ENCODE measurements at regions not wholly inside any gene's neighbourhood (a gene's known extent, or its start where the extent isn't known, plus 50 kb on each side); places are given as distances from the start of the nearest gene placed in this dataset.
"Not testable (repeated sequence)": the region's sequence is repeated elsewhere in the genome, so short reads cannot be mapped to it uniquely, and the experiment has no call there.

- 44% methylated on average over 6 of the region's 6 CpGs for WGBS (ENCODE audit: low lambda C conversion rate)
- H3K9ac ChIP-seq, POLR2A ChIA-PET: not testable (repeated sequence)
Observed at GRCh38 chr20:22692620-22693019, 108.2 kb upstream of the FOXA2 start.

GRCh38 chr20:22696759-22697158 is 112.4 kb upstream of the FOXA2 start:
- H2AFZ ChIP-seq (ENCODE audit: low read depth), result no peak overlapping the region
- no peak for DNase-seq
- no peak for TF ChIP-seq MXI1 (IDR thresholded peaks at IDR 0.05; ENCODE audit: low read depth, low read length)
- no peak for TF ChIP-seq ELF1 (IDR thresholded peaks at IDR 0.05)
- TF ChIP-seq FOSL2 (IDR thresholded peaks at IDR 0.05; ENCODE audit: borderline replicate concordance, low read depth), result no peak
- H3K79me2 ChIP-seq (ENCODE audit: insufficient read depth), result no peaks in the 10 kb centered on the region
- ChIA-PET CTCF (interaction anchor here (0.7 to 1.4 kb wide), 2 partner anchors 34 to 644 kb away, joined by 3 to 5 read pairs; no protein-coding TSS in a partner anchor), POLR2A (no interaction called here)
- no peak overlapping the region for H3K27ac ChIP-seq (ENCODE audit: low read depth in 2 of 2, low read length in 1 of 2)
- H3F3A ChIP-seq (replicated peaks; ENCODE audit: insufficient read depth), result no peaks in the 10 kb centered on the region
- no peaks in the 10 kb centered on the region for H3K9me3 ChIP-seq
- no peaks in the 10 kb centered on the region for H3K36me3 ChIP-seq (replicated peaks in 1 of 2; ENCODE audit: control insufficient read depth in 1 of 2, insufficient read depth in 2 of 2, low read length in 1 of 2)
- no peaks in the 10 kb centered on the region for H4K20me1 ChIP-seq (ENCODE audit: insufficient read depth)
- WGBS (ENCODE audit: low lambda C conversion rate), result 12% methylated on average over 4 of the region's 4 CpGs
- no peak overlapping the region for H3K4me2 ChIP-seq
- H3K27me3 ChIP-seq (ENCODE audit: insufficient read depth), result peaks cover 17% of the 10 kb centered on the region; the same call in 1 of the 2 replicates
- peaks cover 0 to 2% of the 10 kb centered on the region in 2 experiments; a peak in 1 of 4 replicates for H3K4me1 ChIP-seq (ENCODE audit: control insufficient read depth in 1 of 2, insufficient read depth in 2 of 2, low read depth in 1 of 2, low read length in 1 of 2)
- H3K9ac ChIP-seq, result no peak overlapping the region
- H3K9me2 ChIP-seq, result no peaks in the 10 kb centered on the region
- H3K4me3 ChIP-seq (ENCODE audit: low read depth in 2 of 2, low read length in 1 of 2), result no peak overlapping the region

More at GRCh38 chr20:22692620-22693019, 108.2 kb upstream of the FOXA2 start:
- not testable (repeated sequence) for H3F3A ChIP-seq (replicated peaks; ENCODE audit: insufficient read depth); H3K4me3 ChIP-seq (ENCODE audit: low read depth in 2 of 2, low read length in 1 of 2); DNase-seq; H3K79me2 ChIP-seq (ENCODE audit: insufficient read depth); H3K9me2 ChIP-seq; H3K9me3 ChIP-seq; H3K36me3 ChIP-seq (replicated peaks in 1 of 2; ENCODE audit: control insufficient read depth in 1 of 2, insufficient read depth in 2 of 2, low read length in 1 of 2); H3K4me1 ChIP-seq (ENCODE audit: control insufficient read depth in 1 of 2, insufficient read depth in 2 of 2, low read depth in 1 of 2, low read length in 1 of 2); H3K27ac ChIP-seq (ENCODE audit: low read depth in 2 of 2, low read length in 1 of 2); H3K4me2 ChIP-seq; H4K20me1 ChIP-seq (ENCODE audit: insufficient read depth)
- CTCF ChIA-PET, result interaction anchor here (0.9 to 5.9 kb wide), 11 partner anchors 14 to 649 kb away, joined by 3 to 131 read pairs (median 4); no protein-coding TSS in a partner anchor
- H3K27me3 ChIP-seq (ENCODE audit: insufficient read depth), result peaks cover 15% of the 10 kb centered on the region; the same call in 1 of the 2 replicates
- peak overlapping the region; percentile 22; the same call in 1 of the 2 replicates for H2AFZ ChIP-seq (ENCODE audit: low read depth)

DNA sequence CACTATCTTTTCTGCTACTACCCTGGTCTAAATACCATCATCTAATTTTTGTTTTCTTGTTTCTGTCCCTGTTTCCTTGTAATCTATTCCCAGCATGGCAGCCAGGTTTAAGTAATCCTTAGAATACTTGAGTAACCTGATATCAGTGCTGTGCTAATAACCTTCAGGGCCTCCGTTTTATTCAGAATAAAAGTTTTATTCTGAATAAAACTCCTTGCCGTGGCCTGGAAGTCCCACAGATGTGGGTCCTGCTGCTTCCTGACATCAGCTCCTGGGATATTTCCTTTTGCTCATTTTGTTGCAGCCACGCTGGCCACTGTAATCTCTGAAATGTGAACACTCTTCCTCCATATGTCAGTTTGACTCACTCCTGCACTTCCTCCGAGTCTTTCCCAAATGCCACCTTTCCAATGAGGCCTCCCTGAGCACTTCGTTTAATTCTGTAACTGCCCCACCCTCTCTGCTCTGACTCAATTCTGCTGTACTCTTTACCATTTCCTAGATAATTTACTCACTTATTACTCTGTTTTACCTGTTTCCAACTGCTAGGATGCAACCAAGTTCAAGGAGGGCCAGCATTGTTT is 114.0 kb upstream of the FOXA2 start:
- peaks cover 17% of the 10 kb centered on the region; the same call in 1 of the 2 replicates for H3K27me3 ChIP-seq (ENCODE audit: insufficient read depth)
- ChIA-PET CTCF (no interaction called here), POLR2A (no interaction called here)
- TF ChIP-seq TCF12 (IDR thresholded peaks at IDR 0.05) (no peak), FOXJ3 (CRISPR knock-in tag; IDR thresholded peaks at IDR 0.05) (no peak), POLR2AphosphoS5 (IDR thresholded peaks at IDR 0.05; ENCODE audit: low read depth, low read length) (no peak), GABPA (IDR thresholded peaks at IDR 0.05; ENCODE audit: low read depth) (no peak), RAD21 (IDR thresholded peaks at IDR 0.05; ENCODE audit: low read length) (no peak), FOXM1 (IDR thresholded peaks at IDR 0.05; ENCODE audit: low read depth) (no peak)
- TF ChIP-seq, protein P1, sequence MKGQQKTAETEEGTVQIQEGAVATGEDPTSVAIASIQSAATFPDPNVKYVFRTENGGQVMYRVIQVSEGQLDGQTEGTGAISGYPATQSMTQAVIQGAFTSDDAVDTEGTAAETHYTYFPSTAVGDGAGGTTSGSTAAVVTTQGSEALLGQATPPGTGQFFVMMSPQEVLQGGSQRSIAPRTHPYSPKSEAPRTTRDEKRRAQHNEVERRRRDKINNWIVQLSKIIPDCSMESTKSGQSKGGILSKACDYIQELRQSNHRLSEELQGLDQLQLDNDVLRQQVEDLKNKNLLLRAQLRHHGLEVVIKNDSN (IDR thresholded peaks at IDR 0.05; ENCODE audit: borderline replicate concordance, low read depth), result no peak
- TF ChIP-seq, protein P2, sequence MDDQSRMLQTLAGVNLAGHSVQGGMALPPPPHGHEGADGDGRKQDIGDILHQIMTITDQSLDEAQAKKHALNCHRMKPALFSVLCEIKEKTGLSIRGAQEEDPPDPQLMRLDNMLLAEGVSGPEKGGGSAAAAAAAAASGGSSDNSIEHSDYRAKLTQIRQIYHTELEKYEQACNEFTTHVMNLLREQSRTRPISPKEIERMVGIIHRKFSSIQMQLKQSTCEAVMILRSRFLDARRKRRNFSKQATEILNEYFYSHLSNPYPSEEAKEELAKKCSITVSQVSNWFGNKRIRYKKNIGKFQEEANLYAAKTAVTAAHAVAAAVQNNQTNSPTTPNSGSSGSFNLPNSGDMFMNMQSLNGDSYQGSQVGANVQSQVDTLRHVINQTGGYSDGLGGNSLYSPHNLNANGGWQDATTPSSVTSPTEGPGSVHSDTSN (IDR thresholded peaks at IDR 0.05), result no peak
- TF ChIP-seq, protein P3, sequence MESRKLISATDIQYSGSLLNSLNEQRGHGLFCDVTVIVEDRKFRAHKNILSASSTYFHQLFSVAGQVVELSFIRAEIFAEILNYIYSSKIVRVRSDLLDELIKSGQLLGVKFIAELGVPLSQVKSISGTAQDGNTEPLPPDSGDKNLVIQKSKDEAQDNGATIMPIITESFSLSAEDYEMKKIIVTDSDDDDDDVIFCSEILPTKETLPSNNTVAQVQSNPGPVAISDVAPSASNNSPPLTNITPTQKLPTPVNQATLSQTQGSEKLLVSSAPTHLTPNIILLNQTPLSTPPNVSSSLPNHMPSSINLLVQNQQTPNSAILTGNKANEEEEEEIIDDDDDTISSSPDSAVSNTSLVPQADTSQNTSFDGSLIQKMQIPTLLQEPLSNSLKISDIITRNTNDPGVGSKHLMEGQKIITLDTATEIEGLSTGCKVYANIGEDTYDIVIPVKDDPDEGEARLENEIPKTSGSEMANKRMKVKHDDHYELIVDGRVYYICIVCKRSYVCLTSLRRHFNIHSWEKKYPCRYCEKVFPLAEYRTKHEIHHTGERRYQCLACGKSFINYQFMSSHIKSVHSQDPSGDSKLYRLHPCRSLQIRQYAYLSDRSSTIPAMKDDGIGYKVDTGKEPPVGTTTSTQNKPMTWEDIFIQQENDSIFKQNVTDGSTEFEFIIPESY (IDR thresholded peaks at IDR 0.05; ENCODE audit: borderline replicate concordance, low read depth), result no peak
- TF ChIP-seq, protein P4, sequence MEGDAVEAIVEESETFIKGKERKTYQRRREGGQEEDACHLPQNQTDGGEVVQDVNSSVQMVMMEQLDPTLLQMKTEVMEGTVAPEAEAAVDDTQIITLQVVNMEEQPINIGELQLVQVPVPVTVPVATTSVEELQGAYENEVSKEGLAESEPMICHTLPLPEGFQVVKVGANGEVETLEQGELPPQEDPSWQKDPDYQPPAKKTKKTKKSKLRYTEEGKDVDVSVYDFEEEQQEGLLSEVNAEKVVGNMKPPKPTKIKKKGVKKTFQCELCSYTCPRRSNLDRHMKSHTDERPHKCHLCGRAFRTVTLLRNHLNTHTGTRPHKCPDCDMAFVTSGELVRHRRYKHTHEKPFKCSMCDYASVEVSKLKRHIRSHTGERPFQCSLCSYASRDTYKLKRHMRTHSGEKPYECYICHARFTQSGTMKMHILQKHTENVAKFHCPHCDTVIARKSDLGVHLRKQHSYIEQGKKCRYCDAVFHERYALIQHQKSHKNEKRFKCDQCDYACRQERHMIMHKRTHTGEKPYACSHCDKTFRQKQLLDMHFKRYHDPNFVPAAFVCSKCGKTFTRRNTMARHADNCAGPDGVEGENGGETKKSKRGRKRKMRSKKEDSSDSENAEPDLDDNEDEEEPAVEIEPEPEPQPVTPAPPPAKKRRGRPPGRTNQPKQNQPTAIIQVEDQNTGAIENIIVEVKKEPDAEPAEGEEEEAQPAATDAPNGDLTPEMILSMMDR (IDR thresholded peaks at IDR 0.05), result no peak

More for the DNA sequence above, 114.0 kb upstream of the FOXA2 start:
- Histone ChIP-seq H3K9me2 (no peaks in the 10 kb centered on the region), H3F3A (replicated peaks; ENCODE audit: insufficient read depth) (no peaks in the 10 kb centered on the region), H3K4me3 (ENCODE audit: low read depth in 2 of 2, low read length in 1 of 2) (no peak overlapping the region), H3K9ac (no peak overlapping the region), H3K27ac (ENCODE audit: low read depth in 2 of 2, low read length in 1 of 2) (no peak overlapping the region), H2AFZ (ENCODE audit: low read depth) (no peak overlapping the region), H4K20me1 (ENCODE audit: insufficient read depth) (no peaks in the 10 kb centered on the region), H3K9me3 (no peaks in the 10 kb centered on the region), H3K79me2 (ENCODE audit: insufficient read depth) (no peaks in the 10 kb centered on the region), H3K4me2 (no peak overlapping the region), H3K4me1 (ENCODE audit: control insufficient read depth in 1 of 2, insufficient read depth in 2 of 2, low read depth in 1 of 2, low read length in 1 of 2) (no peaks in the 10 kb centered on the region), H3K36me3 (replicated peaks in 1 of 2; ENCODE audit: control insufficient read depth in 1 of 2, insufficient read depth in 2 of 2, low read length in 1 of 2) (no peaks in the 10 kb centered on the region)
- WGBS (ENCODE audit: low lambda C conversion rate), result 14% methylated on average over 5 of the region's 5 CpGs
- DNase-seq, result no peak

Data from SK-N-SH (cell line).